ENCODE measurements at regions not wholly inside any gene's neighbourhood (a gene's known extent, or its start where the extent isn't known, plus 50 kb on each side); places are given as distances from the start of the nearest gene placed in this dataset.
"Not testable (repeated sequence)": the region's sequence is repeated elsewhere in the genome, so short reads cannot be mapped to it uniquely, and the experiment has no call there.

GRCh38 chr6:60444532-60444931, 1841.5 kb downstream of the KHDRBS2 start:
- H3K4me1 Mint-ChIP-seq; H3K27me3 Mint-ChIP-seq (ENCODE audit: low read depth); H3K4me3 Mint-ChIP-seq; DNase-seq (ENCODE audit: low spot score); H3K36me3 Mint-ChIP-seq; POLR2A ChIA-PET; CTCF ChIA-PET; H3K27ac Mint-ChIP-seq: not testable (repeated sequence)
- peak; percentile 86 for ATAC-seq
- H3K9me3 Mint-ChIP-seq: peaks cover 11% of the 10 kb centered on the region

GRCh38 chr6:60439709-60440108, 1846.3 kb downstream of the KHDRBS2 start:
- POLR2A ChIA-PET; ATAC-seq; CTCF ChIA-PET; H3K27me3 Mint-ChIP-seq (ENCODE audit: low read depth); H3K27ac Mint-ChIP-seq; H3K4me1 Mint-ChIP-seq; DNase-seq (ENCODE audit: low spot score); H3K4me3 Mint-ChIP-seq: not testable (repeated sequence)
- Mint-ChIP-seq H3K36me3 (peaks cover 20% of the 10 kb centered on the region), H3K9me3 (peaks cover 26% of the 10 kb centered on the region)

- ATAC-seq; H3K36me3 Mint-ChIP-seq; POLR2A ChIA-PET; H3K27me3 Mint-ChIP-seq (ENCODE audit: low read depth); H3K4me1 Mint-ChIP-seq; CTCF ChIA-PET; H3K9me3 Mint-ChIP-seq; H3K4me3 Mint-ChIP-seq; DNase-seq (ENCODE audit: low spot score); H3K27ac Mint-ChIP-seq: not testable (repeated sequence)
These were observed 1863.3 kb downstream of the KHDRBS2 start for GRCh38 chr6:60422691-60423090.

GRCh38 chr6:60416118-60416517, 1869.9 kb downstream of the KHDRBS2 start:
- H3K27me3 Mint-ChIP-seq (ENCODE audit: low read depth); ATAC-seq; H3K36me3 Mint-ChIP-seq: not testable (repeated sequence)

GRCh38 chr6:60408747-60409146, 1877.3 kb downstream of the KHDRBS2 start:
- POLR2A ChIA-PET; DNase-seq (ENCODE audit: low spot score); H3K27ac Mint-ChIP-seq; H3K9me3 Mint-ChIP-seq; H3K4me3 Mint-ChIP-seq; H3K27me3 Mint-ChIP-seq (ENCODE audit: low read depth); H3K36me3 Mint-ChIP-seq; CTCF ChIA-PET: not testable (repeated sequence)
- peak; percentile 86 for ATAC-seq
- H3K4me1 Mint-ChIP-seq: peaks cover 25% of the 10 kb centered on the region

More at GRCh38 chr6:60416118-60416517, 1869.9 kb downstream of the KHDRBS2 start:
- POLR2A ChIA-PET; H3K9me3 Mint-ChIP-seq; H3K4me3 Mint-ChIP-seq; DNase-seq (ENCODE audit: low spot score); CTCF ChIA-PET; H3K27ac Mint-ChIP-seq: not testable (repeated sequence)
- H3K4me1 Mint-ChIP-seq: peaks cover 31% of the 10 kb centered on the region

GRCh38 chr6:60403268-60403667, 1882.8 kb downstream of the KHDRBS2 start:
- H3K4me3 Mint-ChIP-seq; CTCF ChIA-PET; POLR2A ChIA-PET; H3K9me3 Mint-ChIP-seq; DNase-seq (ENCODE audit: low spot score); ATAC-seq; H3K36me3 Mint-ChIP-seq; H3K27me3 Mint-ChIP-seq (ENCODE audit: low read depth); H3K4me1 Mint-ChIP-seq; H3K27ac Mint-ChIP-seq: not testable (repeated sequence)

GRCh38 chr6:60402490-60402889, 1883.5 kb downstream of the KHDRBS2 start:
- DNase-seq (ENCODE audit: low spot score); H3K4me1 Mint-ChIP-seq: not testable (repeated sequence)
- TF ChIP-seq HMGA2 (CRISPR knock-in tag; IDR thresholded peaks at IDR 0.05): peak; percentile 92

GRCh38 chr6:60395261-60395660, 1890.8 kb downstream of the KHDRBS2 start:
- H3K4me1 Mint-ChIP-seq; H3K27ac Mint-ChIP-seq; H3K27me3 Mint-ChIP-seq (ENCODE audit: low read depth); ATAC-seq; DNase-seq (ENCODE audit: low spot score); H3K4me3 Mint-ChIP-seq; POLR2A ChIA-PET; CTCF ChIA-PET: not testable (repeated sequence)
- peaks cover 15% of the 10 kb centered on the region for H3K9me3 Mint-ChIP-seq
- peaks cover 16% of the 10 kb centered on the region; the same call in 1 of the 2 replicates for H3K36me3 Mint-ChIP-seq

More at GRCh38 chr6:60402490-60402889, 1883.5 kb downstream of the KHDRBS2 start:
- H3K36me3 Mint-ChIP-seq; H3K27ac Mint-ChIP-seq; POLR2A ChIA-PET; H3K4me3 Mint-ChIP-seq; CTCF ChIA-PET; ATAC-seq; H3K27me3 Mint-ChIP-seq (ENCODE audit: low read depth); H3K9me3 Mint-ChIP-seq: not testable (repeated sequence)

GRCh38 chr6:60392969-60393368, 1893.1 kb downstream of the KHDRBS2 start:
- H3K27me3 Mint-ChIP-seq (ENCODE audit: low read depth); ATAC-seq; POLR2A ChIA-PET; H3K4me3 Mint-ChIP-seq; H3K27ac Mint-ChIP-seq; CTCF ChIA-PET; DNase-seq (ENCODE audit: low spot score); H3K4me1 Mint-ChIP-seq: not testable (repeated sequence)
- peaks cover 15% of the 10 kb centered on the region for H3K9me3 Mint-ChIP-seq
- H3K36me3 Mint-ChIP-seq: peaks cover 16% of the 10 kb centered on the region; the same call in 1 of the 2 replicates

- H3K36me3 Mint-ChIP-seq; H3K9me3 Mint-ChIP-seq; H3K27me3 Mint-ChIP-seq (ENCODE audit: low read depth); H3K27ac Mint-ChIP-seq; H3K4me1 Mint-ChIP-seq; POLR2A ChIA-PET; DNase-seq (ENCODE audit: low spot score); H3K4me3 Mint-ChIP-seq; ATAC-seq; CTCF ChIA-PET: not testable (repeated sequence)
These were observed 1896.9 kb downstream of the KHDRBS2 start for GRCh38 chr6:60389094-60389493.

GRCh38 chr6:60384614-60385013, 1901.4 kb downstream of the KHDRBS2 start:
- H3K4me3 Mint-ChIP-seq; H3K9me3 Mint-ChIP-seq; H3K27ac Mint-ChIP-seq; ATAC-seq; H3K36me3 Mint-ChIP-seq; DNase-seq (ENCODE audit: low spot score); H3K27me3 Mint-ChIP-seq (ENCODE audit: low read depth); H3K4me1 Mint-ChIP-seq; CTCF ChIA-PET; POLR2A ChIA-PET: not testable (repeated sequence)

- DNase-seq (ENCODE audit: low spot score); CTCF ChIA-PET; H3K4me1 Mint-ChIP-seq; H3K27me3 Mint-ChIP-seq (ENCODE audit: low read depth); H3K36me3 Mint-ChIP-seq; POLR2A ChIA-PET; H3K4me3 Mint-ChIP-seq; H3K9me3 Mint-ChIP-seq; H3K27ac Mint-ChIP-seq: not testable (repeated sequence)
- ATAC-seq: peak; percentile 78
These were observed 1903.3 kb downstream of the KHDRBS2 start for GRCh38 chr6:60382771-60383170.

GRCh38 chr6:60374078-60374477, 1911.9 kb downstream of the KHDRBS2 start:
- H3K36me3 Mint-ChIP-seq; H3K27ac Mint-ChIP-seq; H3K9me3 Mint-ChIP-seq; H3K27me3 Mint-ChIP-seq (ENCODE audit: low read depth); POLR2A ChIA-PET; H3K4me1 Mint-ChIP-seq; CTCF ChIA-PET; H3K4me3 Mint-ChIP-seq; ATAC-seq; DNase-seq (ENCODE audit: low spot score): not testable (repeated sequence)
